ENCODE measurements at regions not wholly inside any gene's neighbourhood (a gene's known extent, or its start where the extent isn't known, plus 50 kb on each side); places are given as distances from the start of the nearest gene placed in this dataset.

- no peak for DNase-seq
These were observed 139.0 kb upstream of the GAS1 start for GRCh38 chr9:87086221-87086818.

DNA sequence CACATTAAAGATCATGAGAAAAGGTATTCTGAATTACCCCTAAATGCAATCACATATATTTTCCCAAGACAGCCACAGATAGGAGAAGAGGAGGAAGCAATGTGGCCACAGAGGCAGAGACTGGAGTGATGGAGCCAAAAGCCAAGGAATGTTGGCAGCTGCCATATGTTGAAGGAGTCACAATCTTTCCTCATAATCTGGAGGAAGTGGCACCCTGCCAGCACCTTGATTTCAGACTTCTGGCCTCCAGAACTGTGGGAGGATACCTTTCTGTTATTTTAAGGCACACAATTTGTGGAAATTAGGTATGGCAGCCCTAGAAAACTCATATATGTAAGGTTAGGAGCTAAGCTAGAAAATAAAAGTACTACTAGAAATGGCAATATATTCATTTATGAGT, 139.9 kb upstream of the GAS1 start:
- no peak for DNase-seq

DNA sequence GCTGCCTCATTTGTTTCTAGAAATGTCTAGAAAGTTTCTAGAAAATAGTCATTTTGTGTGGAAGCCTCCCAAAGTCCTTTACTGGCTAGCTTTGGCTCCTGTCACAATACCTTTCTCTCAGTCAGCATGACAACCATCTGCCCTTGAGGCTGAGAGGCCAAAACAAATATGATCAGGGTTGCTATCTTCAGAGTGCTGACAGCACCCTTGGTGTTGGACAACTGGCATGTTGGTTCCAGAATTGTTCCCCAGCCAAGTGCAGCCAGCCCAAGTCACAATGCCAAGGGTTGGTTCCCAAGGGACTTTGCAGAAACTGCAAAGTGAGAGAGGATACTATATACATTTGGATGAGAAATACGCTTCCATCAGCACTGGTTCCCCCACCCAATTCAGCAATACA, 140.9 kb upstream of the GAS1 start:
- DNase-seq: no peak

GRCh38 chr9:87088621-87089365, 141.5 kb upstream of the GAS1 start:
- no peak for DNase-seq

DNA sequence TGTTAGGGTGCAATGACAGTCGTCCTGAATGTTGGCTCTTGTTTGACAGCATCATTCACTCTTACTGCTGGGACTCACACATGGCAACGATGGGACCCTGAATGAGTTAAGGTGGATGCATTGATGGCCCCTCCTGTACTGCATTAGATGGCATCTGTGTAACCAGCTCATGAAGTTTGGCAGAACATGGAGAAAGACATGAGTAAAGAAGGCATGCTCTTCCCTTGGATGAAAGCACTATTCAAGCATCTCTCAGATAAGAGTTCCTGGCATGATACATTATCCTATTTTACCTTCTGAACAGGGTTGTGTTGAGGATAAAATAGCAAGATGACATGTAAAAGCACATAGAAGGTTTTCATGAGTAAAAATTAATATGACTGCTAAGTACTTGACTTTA, 142.2 kb upstream of the GAS1 start:
- no peak for DNase-seq

DNA sequence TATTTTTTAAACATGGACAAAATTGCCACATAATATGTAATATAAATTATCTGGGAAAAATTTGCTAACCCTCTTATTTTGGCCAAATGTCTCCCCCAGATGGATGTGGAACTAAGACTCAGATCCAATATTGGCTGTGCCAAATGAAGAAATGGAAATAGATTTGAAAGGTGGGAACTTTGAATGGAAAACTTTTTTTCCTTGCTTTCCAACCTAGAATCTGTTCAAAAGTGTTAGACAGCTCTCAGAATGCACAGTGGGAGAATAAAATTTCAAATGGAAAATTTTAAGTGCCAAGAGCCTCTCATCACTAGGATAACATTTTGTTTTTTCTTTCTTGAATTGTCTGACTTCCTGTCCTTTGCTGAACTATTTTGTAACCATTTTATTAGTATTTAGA, 142.6 kb upstream of the GAS1 start:
- DNase-seq: no peak

- DNase-seq: no peak
These were observed 146.5 kb upstream of the GAS1 start for GRCh38 chr9:87093777-87094176.

DNA sequence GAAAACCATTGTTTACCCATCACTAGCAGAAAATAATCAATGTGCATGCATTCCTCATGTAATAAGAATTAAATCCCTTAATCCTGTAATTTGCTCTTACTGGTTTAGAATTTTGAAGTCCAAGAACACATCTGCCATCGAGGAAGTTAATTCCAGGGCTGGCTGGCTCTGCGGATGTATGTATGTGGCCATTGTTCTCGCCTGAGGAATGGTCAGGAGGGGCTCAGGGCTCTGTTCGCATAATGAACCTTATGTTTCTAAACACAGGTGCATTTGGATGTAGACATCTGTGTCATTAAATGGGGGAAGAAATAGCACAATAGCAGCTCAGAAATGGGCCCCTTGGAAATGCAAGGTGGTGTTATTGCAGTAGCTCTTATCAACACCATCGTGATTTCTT, 148.6 kb upstream of the GAS1 start:
- DNase-seq: no peak

- DNase-seq: no peak
These were observed 149.2 kb upstream of the GAS1 start for GRCh38 chr9:87096506-87096905.

- DNase-seq: no peak
These were observed 149.9 kb upstream of the GAS1 start for GRCh38 chr9:87097238-87097637.

- no peak for DNase-seq
These were observed 152.1 kb upstream of the GAS1 start for GRCh38 chr9:87099407-87099806.

GRCh38 chr9:87100001-87100400, 152.7 kb upstream of the GAS1 start:
- no peak for DNase-seq

- DNase-seq: no peak
These were observed 154.8 kb upstream of the GAS1 start for GRCh38 chr9:87102126-87102525.

DNA sequence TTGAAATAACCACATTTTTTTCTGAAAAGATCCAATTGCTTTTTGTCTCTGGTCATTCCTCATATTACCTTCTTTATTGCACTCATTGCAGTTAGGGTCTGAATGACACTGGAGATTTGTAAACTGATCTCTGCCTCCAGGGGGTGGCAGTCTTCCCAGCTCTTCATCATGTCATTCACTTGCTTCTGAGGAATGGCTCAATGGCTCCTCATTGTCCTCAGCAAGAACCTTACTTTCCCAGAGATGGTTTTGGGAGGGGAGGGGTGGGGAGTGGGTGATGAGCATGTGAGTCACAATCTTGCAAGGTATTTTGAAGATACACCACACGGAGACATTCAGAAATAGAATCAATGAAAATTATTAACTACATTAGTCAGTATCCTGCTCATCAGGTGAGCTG, 159.8 kb upstream of the GAS1 start:
- DNase-seq: no peak

GRCh38 chr9:87108661-87109060, 161.4 kb upstream of the GAS1 start:
- DNase-seq: no peak

- DNase-seq: no peak
These were observed 161.9 kb upstream of the GAS1 start for GRCh38 chr9:87109231-87109631.

GRCh38 chr9:87109851-87110250, 162.5 kb upstream of the GAS1 start:
- DNase-seq: no peak

GRCh38 chr9:87111010-87111409, 163.7 kb upstream of the GAS1 start:
- no peak for DNase-seq

GRCh38 chr9:87112656-87113055, 165.3 kb upstream of the GAS1 start:
- no peak for DNase-seq

- no peak for DNase-seq
These were observed 166.6 kb upstream of the GAS1 start for GRCh38 chr9:87113874-87114273.

DNA sequence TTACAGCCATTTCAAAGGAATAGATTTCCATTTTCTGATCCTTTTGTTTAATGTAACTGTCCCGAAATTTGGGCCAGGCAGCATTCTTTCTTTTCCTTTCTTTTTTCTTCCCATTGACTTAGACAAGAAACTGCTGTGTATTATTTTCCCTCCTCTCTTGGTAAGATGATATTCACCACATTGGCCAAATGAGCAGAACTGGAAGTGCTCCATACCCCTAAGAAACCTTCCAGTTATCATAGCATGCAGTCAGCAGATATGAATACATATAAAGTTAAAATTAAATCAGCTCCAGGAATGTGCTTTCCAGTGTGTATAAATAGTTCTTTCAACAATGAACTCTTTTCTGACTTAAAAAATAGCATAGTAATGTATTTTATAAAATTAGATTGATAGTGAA, 168.5 kb upstream of the GAS1 start:
- DNase-seq: no peak

GRCh38 chr9:87116492-87116891, 169.2 kb upstream of the GAS1 start:
- no peak for DNase-seq

DNA sequence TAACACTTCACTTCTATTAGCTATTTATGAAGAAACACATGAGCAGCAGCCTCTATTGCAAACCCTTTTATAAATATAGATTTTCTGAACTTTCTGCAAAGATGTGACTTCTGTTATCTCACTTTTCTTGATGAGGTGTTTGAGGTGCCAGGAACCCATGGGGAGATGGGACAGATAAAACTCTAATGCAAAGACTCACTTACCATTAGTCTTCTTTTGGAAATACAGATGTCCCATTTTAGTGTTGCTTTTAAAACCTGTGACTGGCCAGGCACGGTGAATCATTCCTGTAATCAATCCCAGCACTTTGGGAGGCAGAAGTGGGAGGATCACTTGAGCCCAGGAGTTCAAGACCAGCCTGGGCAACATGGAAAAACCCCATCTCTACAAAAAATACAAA, 171.3 kb upstream of the GAS1 start:
- no peak for DNase-seq

DNA sequence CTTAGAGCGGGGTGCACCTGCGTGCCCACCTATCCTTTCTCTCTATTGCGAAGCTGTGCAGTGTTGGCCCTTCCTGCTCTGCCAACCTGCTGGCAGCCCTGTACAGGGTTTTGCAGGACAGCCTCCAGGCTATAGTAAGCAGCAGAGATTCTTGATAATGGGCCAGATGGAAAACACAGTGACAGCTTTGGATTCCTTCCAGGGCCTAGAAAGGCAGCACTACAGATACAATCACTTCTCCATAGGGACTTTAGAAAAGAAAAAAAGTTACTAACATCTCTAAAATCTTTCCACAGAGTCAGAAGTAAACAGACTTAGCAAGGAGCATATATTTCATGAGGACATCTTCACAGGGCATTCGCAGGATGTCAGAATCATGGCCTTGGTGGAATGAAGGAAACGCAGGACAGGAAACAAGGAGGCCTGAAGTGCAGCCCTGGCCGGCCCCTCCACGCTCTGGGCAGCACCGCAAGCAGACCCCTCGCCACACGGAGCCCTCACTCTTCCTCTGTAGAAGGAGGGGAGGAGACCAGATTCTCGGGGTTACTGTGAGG, 172.1 kb upstream of the GAS1 start:
- no peak for DNase-seq

- no peak for DNase-seq
These were observed 173.3 kb upstream of the GAS1 start for GRCh38 chr9:87120610-87121009.

Measured in stimulated activated CD4-positive, alpha-beta T cell treated with anti-CD3 and anti-CD28 coated beads, Interleukin-4, amount 100 ng/mL, for 4 hours (primary cell).